ENCODE measurements at regions not wholly inside any gene's neighbourhood (a gene's known extent, or its start where the extent isn't known, plus 50 kb on each side); places are given as distances from the start of the nearest gene placed in this dataset.

GRCh38 chr10:88138319-88138848 is 275.0 kb downstream of the PTEN start:
- TF ChIP-seq POLR2A (IDR thresholded peaks at IDR 0.05; ENCODE audit: low read length) (no peak), GATA1 (IDR thresholded peaks at IDR 0.05; ENCODE audit: low read depth, low read length) (no peak)

Data from erythroblast (primary cell).